Stomach (tissue), 4 donors: ENCODE measurements at regions not wholly inside any gene's neighbourhood (a gene's known extent, or its start where the extent isn't known, plus 50 kb on each side); places are given as distances from the start of the nearest gene placed in this dataset.

ENCODE experiments used
- CTCF ChIP-seq, 7 experiments: fragments of 450-650 bp in 4 of 7; fragments of 200-600 bp in 3 of 7; sonication (generic) in 3 of 7; IDR thresholded peaks; one replicate each; pipeline ENCODE4 v1.5.1; 2016 to 2019; ENCODE audit warnings: antibody characterized with exemption in 7 of 7, control low read depth in 2 of 7, mild to moderate bottlenecking in 1 of 7
- EP300 ChIP-seq: sonication (generic); formaldehyde crosslinking; IDR thresholded peaks from one replicate; pipeline ENCODE4 v1.6.1; 2017; ENCODE audit warnings: antibody characterized with exemption
- POLR2AphosphoS5 ChIP-seq, 3 donors: sonication (generic); formaldehyde crosslinking; IDR thresholded peaks; one replicate each; pipeline ENCODE4 v1.6.1; 2016; ENCODE audit warnings: antibody characterized with exemption in 3 of 3

- TF ChIP-seq CTCF (IDR thresholded peaks at IDR 0.05) (no peak), POLR2AphosphoS5 (IDR thresholded peaks at IDR 0.05) (no peak), EP300 (no peak)
Observed at GRCh38 chr21:31514598-31514997, 144.9 kb upstream of the SOD1 start.
